ENCODE measurements at regions not wholly inside any gene's neighbourhood (a gene's known extent, or its start where the extent isn't known, plus 50 kb on each side); places are given as distances from the start of the nearest gene placed in this dataset.
"Not testable (repeated sequence)": the region's sequence is repeated elsewhere in the genome, so short reads cannot be mapped to it uniquely, and the experiment has no call there.

- no peak for DNase-seq
These were observed 69.5 kb upstream of the MBNL1 start for GRCh38 chr3:152199102-152199840.

DNA sequence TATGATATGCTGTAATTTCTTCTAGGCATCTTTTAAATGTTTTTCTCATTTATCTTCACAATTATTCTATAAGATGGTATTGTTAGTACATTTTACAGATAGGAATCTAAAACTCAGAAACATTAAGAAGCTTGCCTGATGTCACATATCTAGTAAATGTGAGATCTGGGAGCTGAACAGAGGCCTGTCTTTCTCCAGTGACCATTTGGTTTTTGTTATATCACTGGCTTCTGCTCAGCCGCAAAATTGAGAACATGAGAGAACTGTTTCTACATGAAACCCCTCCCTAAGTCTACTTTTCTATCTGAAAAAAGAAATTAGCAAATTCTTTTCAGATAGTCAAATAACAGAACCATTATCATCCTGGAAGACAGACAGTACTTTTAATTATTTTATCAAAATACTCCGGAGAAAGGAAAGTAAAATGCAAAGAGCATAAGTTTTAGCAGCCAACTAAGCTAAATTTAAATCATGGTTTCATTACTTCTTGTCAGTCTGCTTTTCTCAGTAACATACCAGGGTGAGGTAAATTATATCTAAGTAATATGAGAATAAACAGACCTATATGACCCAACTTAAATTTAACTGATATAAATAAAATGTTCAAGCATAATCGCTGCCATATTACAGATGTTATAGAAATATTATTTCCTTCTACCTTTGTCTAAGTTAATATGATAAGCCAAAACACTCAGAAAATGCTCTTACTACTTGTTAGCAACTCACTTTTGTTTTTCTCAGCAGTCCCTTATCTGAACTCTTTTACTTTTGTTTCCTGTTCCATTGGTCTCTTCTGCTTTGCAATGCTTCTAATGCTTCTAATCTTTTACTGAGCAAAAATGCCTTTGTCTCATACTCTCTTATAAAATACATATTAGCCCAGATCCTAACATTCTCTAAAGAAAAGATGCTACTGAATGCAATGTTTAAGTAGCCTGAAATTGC is 68.0 kb upstream of the MBNL1 start:
- DNase-seq, result no peak

DNA sequence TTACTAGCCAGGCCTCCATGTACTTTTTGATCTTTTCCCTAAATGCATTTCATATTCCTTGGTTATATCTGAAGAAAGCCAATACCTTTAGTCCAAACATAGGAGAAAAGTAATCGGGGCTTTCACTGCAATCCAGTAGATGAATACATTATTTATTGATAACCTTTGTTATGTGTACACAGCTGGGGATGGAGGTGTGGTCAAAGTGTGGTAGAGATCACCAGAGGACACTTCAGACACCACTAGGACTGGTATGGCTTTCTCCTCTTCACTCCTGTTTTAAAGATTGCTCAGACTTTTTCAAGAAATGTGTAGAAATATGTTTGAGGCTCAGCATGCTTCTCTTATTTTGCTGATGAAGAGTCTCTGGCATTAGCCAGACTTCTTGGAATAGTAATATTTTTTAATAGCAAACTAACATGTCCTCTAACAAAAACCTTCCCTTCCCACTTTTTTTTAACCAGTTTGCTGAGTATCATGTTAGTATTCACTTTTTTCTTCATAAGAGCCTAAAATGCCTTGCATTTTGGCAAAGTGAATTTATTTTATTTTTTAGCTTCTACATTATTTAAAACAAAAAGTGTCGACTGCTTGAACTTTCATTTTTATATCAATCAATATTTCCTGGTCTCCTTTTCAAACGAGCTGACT is 65.6 kb upstream of the MBNL1 start:
- no peak for DNase-seq

GRCh38 chr3:152203652-152204051 is 65.1 kb upstream of the MBNL1 start:
- no peak for DNase-seq

DNA sequence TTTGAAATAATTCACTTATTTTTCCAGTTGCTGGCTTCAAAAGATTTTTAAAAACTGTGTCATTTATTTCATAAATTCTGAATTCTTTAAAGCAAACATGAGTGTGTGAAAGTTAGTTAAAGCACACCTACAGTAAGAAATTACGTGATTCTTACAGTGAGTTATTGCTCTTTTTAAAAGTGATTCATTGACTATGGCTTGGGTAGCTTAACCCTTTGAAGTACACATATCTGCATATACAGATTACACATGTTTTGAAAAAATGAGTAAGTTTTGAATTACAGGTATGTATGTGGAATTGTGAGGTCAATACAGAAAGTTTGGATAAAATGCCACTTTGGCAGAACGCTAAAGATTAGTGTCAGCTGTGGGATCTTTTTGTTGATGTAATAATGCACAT is 64.5 kb upstream of the MBNL1 start:
- DNase-seq, result no peak

GRCh38 chr3:152205097-152205593 is 63.6 kb upstream of the MBNL1 start:
- DNase-seq, result no peak

DNA sequence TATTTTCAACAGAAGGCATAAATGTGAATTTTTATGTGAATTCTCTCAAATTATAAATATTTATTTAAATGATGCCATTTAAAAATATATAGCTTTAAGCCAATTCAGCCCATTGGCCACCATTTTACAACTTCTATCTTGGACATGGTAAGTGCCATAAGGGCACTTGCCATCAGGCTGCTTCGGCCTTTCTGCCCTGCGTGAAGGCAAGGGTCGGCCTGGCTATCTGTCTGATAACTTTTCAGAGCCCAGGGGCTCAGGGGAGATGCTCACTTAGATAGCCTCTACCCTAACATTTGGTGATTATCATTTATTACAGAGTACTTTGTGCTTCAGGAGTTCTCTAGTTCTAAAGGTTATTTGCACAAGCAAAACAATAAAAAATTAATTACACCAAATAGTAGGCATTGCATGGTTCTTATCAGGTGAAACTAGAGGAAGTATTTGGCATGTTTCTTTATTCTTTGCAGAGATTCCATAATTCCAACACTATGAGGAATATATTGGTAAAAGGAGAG is 62.4 kb upstream of the MBNL1 start:
- DNase-seq, result no peak

- no peak for DNase-seq
These were observed 60.3 kb upstream of the MBNL1 start for GRCh38 chr3:152208439-152208838.

- no peak for DNase-seq
These were observed 59.7 kb upstream of the MBNL1 start for GRCh38 chr3:152209060-152209459.

GRCh38 chr3:152209776-152210175 is 59.0 kb upstream of the MBNL1 start:
- DNase-seq, result no peak

DNA sequence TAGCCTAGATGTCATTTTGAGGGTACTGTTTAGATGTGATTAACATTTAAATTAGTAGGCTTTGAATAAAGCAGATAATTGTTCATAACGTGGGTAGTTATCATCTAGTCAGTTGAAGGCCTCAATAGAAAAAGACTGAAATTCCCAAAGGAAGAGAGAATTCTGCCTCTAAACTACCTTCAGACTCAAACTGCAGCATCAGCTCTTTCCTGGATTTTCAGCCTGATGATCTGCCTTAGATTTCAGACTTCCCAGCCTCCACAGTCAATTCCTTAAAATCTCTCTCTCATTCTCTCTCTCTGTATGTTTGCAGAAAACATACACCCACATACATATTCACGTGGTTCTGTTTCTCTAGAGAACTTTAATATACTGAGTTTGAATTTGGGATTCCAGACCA is 58.0 kb upstream of the MBNL1 start:
- DNase-seq, result no peak

DNA sequence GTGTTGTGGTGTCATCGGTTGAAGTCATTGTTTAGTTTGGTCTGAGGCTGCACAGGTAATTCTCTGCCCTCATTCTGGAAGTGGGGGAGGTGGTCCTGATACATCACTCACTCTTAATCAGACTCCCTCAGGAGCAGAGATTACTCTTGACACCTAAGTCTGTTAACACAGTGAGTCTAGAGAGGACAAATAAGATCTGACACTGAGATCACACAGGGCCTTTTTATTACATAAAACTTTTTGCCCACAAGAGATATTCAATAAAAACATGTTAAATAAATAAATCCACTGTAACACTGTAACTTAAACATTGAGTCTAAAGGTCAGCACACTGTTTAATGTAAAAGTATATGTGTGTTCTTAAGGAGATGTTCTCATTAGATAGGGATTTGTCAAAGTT is 57.1 kb upstream of the MBNL1 start:
- no peak for DNase-seq

DNA sequence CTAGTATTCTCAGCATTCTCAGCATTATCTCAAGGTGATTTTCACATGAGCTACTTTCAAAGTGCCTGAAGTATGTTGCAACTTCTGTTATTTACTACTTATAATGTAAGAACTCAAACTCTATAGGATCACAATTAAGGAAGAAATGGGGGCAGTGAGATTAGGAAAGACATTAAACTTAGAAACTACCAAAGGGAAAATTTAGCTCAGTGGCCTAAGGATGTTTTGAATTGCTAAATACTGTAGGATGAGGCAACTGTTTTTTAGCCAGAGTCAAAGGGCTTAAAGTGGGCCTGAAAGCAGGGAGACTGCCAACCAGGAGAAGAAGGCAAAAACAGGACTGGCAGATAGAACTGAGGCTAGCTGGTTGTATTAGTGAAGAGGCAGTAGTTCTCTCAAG is 55.5 kb upstream of the MBNL1 start:
- DNase-seq, result no peak

- DNase-seq, result no peak
These were observed 54.8 kb upstream of the MBNL1 start for GRCh38 chr3:152213938-152214337.

DNA sequence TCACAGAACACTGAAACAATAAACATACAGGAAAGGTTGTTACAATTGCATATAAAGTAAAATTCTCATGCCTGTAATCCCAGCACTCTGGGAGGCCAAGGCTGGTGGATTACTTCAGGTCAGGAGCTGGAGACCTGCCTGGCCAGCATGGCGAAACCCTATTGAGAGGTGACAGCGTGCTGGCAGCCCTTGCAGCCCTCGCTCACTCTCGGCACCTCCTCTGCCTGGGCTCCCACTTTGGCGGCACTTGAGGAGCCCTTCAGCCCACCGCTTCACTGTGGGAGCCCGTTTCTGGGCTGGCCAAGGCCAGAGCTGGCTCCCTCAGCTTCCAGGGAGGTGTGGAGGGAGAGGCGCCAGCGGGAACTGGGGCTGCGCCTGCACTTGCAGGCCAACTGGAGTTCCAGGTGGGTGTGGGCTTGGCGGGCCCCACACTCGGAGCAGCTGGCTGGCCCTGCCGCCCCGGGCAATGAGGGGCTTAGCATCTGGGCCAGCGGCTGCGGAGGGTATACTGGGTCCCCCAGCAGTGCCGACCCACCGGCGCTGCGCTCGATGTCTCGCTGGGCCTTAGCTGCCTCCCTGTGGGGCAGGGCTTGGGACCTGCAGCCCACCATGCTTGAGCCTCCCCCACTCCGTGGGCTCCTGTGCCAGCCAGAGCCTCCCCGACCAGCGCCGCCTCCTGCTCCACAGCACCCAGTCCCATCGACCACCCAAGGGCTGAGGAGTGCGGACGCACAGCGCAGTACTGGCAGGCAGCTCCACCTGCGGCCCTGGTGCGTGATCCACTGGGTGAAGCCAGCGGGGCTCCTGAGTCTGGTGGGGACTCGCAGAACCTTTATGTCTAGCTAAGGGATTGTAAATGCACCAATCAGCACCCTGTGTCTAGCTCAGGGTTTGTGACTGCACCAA is 51.5 kb upstream of the MBNL1 start:
- not testable (repeated sequence) for DNase-seq

- no peak for DNase-seq
These were observed 50.1 kb upstream of the MBNL1 start for GRCh38 chr3:152218602-152219001.
